Kidney (tissue), 13 donors: ENCODE measurements at regions not wholly inside any gene's neighbourhood (a gene's known extent, or its start where the extent isn't known, plus 50 kb on each side); places are given as distances from the start of the nearest gene placed in this dataset.

Experiments used
- DNase-seq, 5 donors: peaks; one replicate each; pipeline ENCODE4 v3.0.0-alpha.2; 2013 to 2020
- FAIRE-seq: peaks from 2 replicates; lab custom pipeline; 2012; peaks lifted over from hg19 to GRCh38; lab: Jason Lieb, UNC
- H3K27ac ChIP-seq, 2 donors: one replicate each; pipeline ENCODE4 v1.7.0; 2013; ENCODE audit warnings: low read depth in 2 of 2, low read length in 2 of 2, inconsistent platforms in 1 of 2
- H3K27me3 ChIP-seq: one replicate; pipeline ENCODE4 v1.7.1; 2013; ENCODE audit warnings: low read length, inconsistent platforms; ENCODE audit not compliant: control insufficient read depth, insufficient read depth
- H3K36me3 ChIP-seq, 3 donors: one replicate each; pipeline versions ENCODE4 v1.7.0 to v1.7.1; 2013; ENCODE audit warnings: low read length in 3 of 3, control low read depth in 1 of 3, inconsistent platforms in 1 of 3; ENCODE audit not compliant: insufficient read depth in 3 of 3, control insufficient read depth in 2 of 3
- H3K4me1 ChIP-seq, 3 donors: one replicate each; pipeline versions ENCODE4 v1.7.0 to v1.7.1; 2013; ENCODE audit warnings: low read length in 3 of 3, inconsistent platforms in 1 of 3, low read depth in 1 of 3; ENCODE audit not compliant: control insufficient read depth in 2 of 3, insufficient read depth in 2 of 3
- H3K4me3 ChIP-seq, 3 donors: one replicate each; pipeline versions ENCODE4 v1.7.0 to v1.8.1; 2013; ENCODE audit warnings: low read length in 3 of 3, control low read depth in 1 of 3, inconsistent platforms in 1 of 3
- H3K9ac ChIP-seq, 3 donors: one replicate each; pipeline versions ENCODE4 v1.7.0 to v1.7.1; 2013; ENCODE audit warnings: low read length in 3 of 3, control low read depth in 1 of 3, inconsistent platforms in 1 of 3
- H3K9me3 ChIP-seq, 3 donors: one replicate each; pipeline versions ENCODE4 v1.7.0 to v1.7.1; 2013; ENCODE audit warnings: low read length in 3 of 3, control low read depth in 1 of 3, inconsistent platforms in 1 of 3; ENCODE audit not compliant: control insufficient read depth in 2 of 3, insufficient read depth in 1 of 3
- intact Hi-C: fragments of 100-400 bp; cut with DNase I; formaldehyde crosslinking; loops from one replicate; pipeline ENCODE4 v1.11.1; 2022
- TF ChIP-seq, protein P1 (sequence below): IDR thresholded peaks from 3 replicates; pipeline ENCODE4 v1.5.1; 2012; ENCODE audit warnings: mild to moderate bottlenecking, moderate library complexity, borderline replicate concordance; ENCODE audit not compliant: insufficient read depth; ENCODE audit errors: extremely low read depth
- donor health status: control.
- donor health status: control.
- donor health status: control.
- donor health status: control.
- donor health status: control.
- donor health status: DM: yes; HTN: yes; CAD: no.
- donor health status: Normal renal cell carcinoma (clear cell type).

- FAIRE-seq, result no peak
- H3K4me3 ChIP-seq, result no peak overlapping the region
- no peaks in the 10 kb centered on the region for H3K4me1 ChIP-seq
- intact Hi-C loops, result no loop called here
- no peak overlapping the region for H3K27ac ChIP-seq
- no peaks in the 10 kb centered on the region for H3K27me3 ChIP-seq
- TF ChIP-seq, protein P1, sequence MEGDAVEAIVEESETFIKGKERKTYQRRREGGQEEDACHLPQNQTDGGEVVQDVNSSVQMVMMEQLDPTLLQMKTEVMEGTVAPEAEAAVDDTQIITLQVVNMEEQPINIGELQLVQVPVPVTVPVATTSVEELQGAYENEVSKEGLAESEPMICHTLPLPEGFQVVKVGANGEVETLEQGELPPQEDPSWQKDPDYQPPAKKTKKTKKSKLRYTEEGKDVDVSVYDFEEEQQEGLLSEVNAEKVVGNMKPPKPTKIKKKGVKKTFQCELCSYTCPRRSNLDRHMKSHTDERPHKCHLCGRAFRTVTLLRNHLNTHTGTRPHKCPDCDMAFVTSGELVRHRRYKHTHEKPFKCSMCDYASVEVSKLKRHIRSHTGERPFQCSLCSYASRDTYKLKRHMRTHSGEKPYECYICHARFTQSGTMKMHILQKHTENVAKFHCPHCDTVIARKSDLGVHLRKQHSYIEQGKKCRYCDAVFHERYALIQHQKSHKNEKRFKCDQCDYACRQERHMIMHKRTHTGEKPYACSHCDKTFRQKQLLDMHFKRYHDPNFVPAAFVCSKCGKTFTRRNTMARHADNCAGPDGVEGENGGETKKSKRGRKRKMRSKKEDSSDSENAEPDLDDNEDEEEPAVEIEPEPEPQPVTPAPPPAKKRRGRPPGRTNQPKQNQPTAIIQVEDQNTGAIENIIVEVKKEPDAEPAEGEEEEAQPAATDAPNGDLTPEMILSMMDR, result no peak
- H3K36me3 ChIP-seq, result no peaks in the 10 kb centered on the region
- no peaks in the 10 kb centered on the region for H3K9me3 ChIP-seq
- DNase-seq, result no peak
- H3K9ac ChIP-seq, result no peak overlapping the region
These were observed 1445.1 kb upstream of the CADM2 start for GRCh38 chr3:83513677-83514076.

DNA sequence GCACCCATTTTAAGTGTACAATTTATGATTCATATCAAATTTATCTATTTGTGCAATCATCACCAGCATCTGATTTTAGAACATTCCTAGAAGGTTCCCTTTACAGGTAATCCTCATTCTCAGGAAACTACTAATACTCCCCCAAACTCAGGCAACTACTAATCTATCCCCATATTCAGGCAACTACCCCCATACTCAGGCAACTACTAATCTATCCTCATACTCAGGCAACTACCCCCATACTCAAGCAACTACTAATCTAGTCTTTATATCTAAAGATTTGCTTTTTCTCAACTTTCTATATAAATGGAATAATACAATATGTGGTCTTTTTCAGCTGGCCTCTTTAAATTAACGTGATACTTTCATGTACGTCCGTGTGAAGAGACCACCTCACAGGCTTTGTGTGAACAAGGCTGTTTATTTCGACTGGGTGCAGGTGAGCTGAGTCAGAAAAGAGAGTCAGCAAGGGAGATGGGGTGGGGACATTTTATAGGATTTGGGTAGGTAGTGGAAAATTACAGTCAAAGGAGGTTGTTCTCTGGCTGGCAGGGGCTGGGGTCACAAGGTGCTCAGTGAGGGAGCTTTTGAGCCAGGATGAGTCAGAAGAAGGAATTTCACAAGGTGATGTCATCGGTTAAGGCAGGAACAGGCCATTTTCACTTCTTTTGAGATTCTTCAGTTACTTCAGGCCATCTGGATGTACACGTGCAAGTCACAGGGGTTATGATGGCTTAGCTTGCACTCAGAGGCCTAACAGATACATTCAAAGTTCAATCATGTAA is 1444.5 kb upstream of the CADM2 start:
- no peak for FAIRE-seq

GRCh38 chr3:83515123-83515522 is 1443.7 kb upstream of the CADM2 start:
- H3K4me3 ChIP-seq, result no peak overlapping the region
- no peak overlapping the region for H3K9ac ChIP-seq
- no peaks in the 10 kb centered on the region for H3K9me3 ChIP-seq
- intact Hi-C loops, result no loop called here
- TF ChIP-seq, protein P1, result no peak
- no peaks in the 10 kb centered on the region for H3K36me3 ChIP-seq
- no peaks in the 10 kb centered on the region for H3K27me3 ChIP-seq
- H3K4me1 ChIP-seq, result no peaks in the 10 kb centered on the region
- no peak overlapping the region for H3K27ac ChIP-seq
- DNase-seq, result no peak
- no peak for FAIRE-seq

More for the DNA sequence above, 1444.5 kb upstream of the CADM2 start:
- Histone ChIP-seq H3K9ac (no peak overlapping the region), H3K4me3 (no peak overlapping the region), H3K4me1 (no peaks in the 10 kb centered on the region), H3K9me3 (no peaks in the 10 kb centered on the region), H3K27me3 (no peaks in the 10 kb centered on the region), H3K27ac (no peak overlapping the region), H3K36me3 (no peaks in the 10 kb centered on the region)
- intact Hi-C loops, result no loop called here
- TF ChIP-seq, protein P1, result no peak
- no peak for DNase-seq
